Keratinocyte (primary cell): ENCODE measurements at regions not wholly inside any gene's neighbourhood (a gene's known extent, or its start where the extent isn't known, plus 50 kb on each side); places are given as distances from the start of the nearest gene placed in this dataset.

Experiments
- EZH2 ChIP-seq: IDR thresholded peaks from one replicate; pipeline ENCODE4 v1.6.1; 2012; ENCODE audit warnings: inconsistent platforms, mild to moderate bottlenecking, low read length, moderate library complexity
- TF ChIP-seq, protein P1 (sequence below), 3 experiments: IDR thresholded peaks in 1 of 3; conservative IDR thresholded peaks in 1 of 3; optimal IDR thresholded peaks in 1 of 3; 2 replicates in 2 of 3; 3 replicates in 1 of 3; pipeline versions ENCODE3 to v1.5.1; 2011; ENCODE audit warnings: low read length in 3 of 3, mild to moderate bottlenecking in 3 of 3, moderate library complexity in 2 of 3, control low read depth in 1 of 3, inconsistent platforms in 1 of 3; ENCODE audit not compliant: insufficient read depth in 2 of 3; ENCODE audit errors: extremely low read depth in 1 of 3

DNA sequence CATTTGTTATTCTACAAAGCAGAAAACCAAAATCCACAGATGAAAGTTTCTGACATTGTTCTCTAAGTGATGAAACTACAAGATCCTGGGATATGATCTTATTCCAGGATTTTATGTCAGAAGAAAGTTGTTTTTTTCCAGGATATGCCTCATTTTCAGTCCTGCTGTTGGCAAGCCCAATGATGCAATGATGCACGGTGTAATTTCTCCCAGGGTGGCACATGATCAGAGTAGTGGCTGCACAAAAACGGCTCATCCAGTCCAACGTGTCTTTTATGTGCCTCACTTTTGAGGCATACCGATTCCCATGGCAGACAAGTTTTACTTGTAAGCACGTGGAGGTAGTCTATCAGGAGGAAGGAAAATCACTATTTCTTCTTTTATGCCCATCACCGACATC lies 302.3 kb upstream of the JAG1 start:
- no peak for TF ChIP-seq EZH2
- TF ChIP-seq, protein P1, sequence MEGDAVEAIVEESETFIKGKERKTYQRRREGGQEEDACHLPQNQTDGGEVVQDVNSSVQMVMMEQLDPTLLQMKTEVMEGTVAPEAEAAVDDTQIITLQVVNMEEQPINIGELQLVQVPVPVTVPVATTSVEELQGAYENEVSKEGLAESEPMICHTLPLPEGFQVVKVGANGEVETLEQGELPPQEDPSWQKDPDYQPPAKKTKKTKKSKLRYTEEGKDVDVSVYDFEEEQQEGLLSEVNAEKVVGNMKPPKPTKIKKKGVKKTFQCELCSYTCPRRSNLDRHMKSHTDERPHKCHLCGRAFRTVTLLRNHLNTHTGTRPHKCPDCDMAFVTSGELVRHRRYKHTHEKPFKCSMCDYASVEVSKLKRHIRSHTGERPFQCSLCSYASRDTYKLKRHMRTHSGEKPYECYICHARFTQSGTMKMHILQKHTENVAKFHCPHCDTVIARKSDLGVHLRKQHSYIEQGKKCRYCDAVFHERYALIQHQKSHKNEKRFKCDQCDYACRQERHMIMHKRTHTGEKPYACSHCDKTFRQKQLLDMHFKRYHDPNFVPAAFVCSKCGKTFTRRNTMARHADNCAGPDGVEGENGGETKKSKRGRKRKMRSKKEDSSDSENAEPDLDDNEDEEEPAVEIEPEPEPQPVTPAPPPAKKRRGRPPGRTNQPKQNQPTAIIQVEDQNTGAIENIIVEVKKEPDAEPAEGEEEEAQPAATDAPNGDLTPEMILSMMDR (optimal IDR thresholded peaks at IDR 0.05 in 1 of 3, IDR thresholded peaks at IDR 0.05 in 1 of 3, conservative IDR thresholded peaks at IDR 0.05 in 1 of 3; ENCODE audit: extremely low read depth in 1 of 3, insufficient read depth in 2 of 3, low read length in 3 of 3) = no peak
